ENCODE measurements at regions not wholly inside any gene's neighbourhood (a gene's known extent, or its start where the extent isn't known, plus 50 kb on each side); places are given as distances from the start of the nearest gene placed in this dataset.

GRCh38 chr10:36629476-36629875 is 495.9 kb upstream of the ANKRD30A start:
- DNase-seq (ENCODE audit: low read depth) = no peak

GRCh38 chr10:36624551-36625100 is 500.8 kb upstream of the ANKRD30A start:
- DNase-seq (ENCODE audit: low read depth) = no peak

GRCh38 chr10:36621346-36621745 is 504.1 kb upstream of the ANKRD30A start:
- DNase-seq (ENCODE audit: low read depth) = peak; percentile 30

GRCh38 chr10:36612436-36612835 is 513.0 kb upstream of the ANKRD30A start:
- DNase-seq (ENCODE audit: low read depth) = no peak

- DNase-seq (ENCODE audit: low read depth) = peak; percentile 24
Measured at GRCh38 chr10:36608866-36609265, 516.5 kb upstream of the ANKRD30A start.

GRCh38 chr10:36608251-36608650 is 517.1 kb upstream of the ANKRD30A start:
- peak; percentile 91 for DNase-seq (ENCODE audit: low read depth)

- DNase-seq (ENCODE audit: low read depth) = peak; percentile 6
Measured at GRCh38 chr10:36606234-36606839, 519.1 kb upstream of the ANKRD30A start.

- DNase-seq (ENCODE audit: low read depth) = no peak
Measured at GRCh38 chr10:36604316-36604715, 521.1 kb upstream of the ANKRD30A start.

GRCh38 chr10:36603688-36604087 is 521.7 kb upstream of the ANKRD30A start:
- DNase-seq (ENCODE audit: low read depth) = no peak

GRCh38 chr10:36602374-36602773 is 523.0 kb upstream of the ANKRD30A start:
- DNase-seq (ENCODE audit: low read depth) = peak; percentile 64

- DNase-seq (ENCODE audit: low read depth) = no peak
Measured at GRCh38 chr10:36597756-36598320, 527.6 kb upstream of the ANKRD30A start.

- no peak for DNase-seq (ENCODE audit: low read depth)
Measured at GRCh38 chr10:36592964-36593363, 532.4 kb upstream of the ANKRD30A start.

GRCh38 chr10:36591436-36591835 is 534.0 kb upstream of the ANKRD30A start:
- no peak for DNase-seq (ENCODE audit: low read depth)

- no peak for DNase-seq (ENCODE audit: low read depth)
Measured at GRCh38 chr10:36583690-36584089, 541.7 kb upstream of the ANKRD30A start.

GRCh38 chr10:36581237-36581636 is 544.2 kb upstream of the ANKRD30A start:
- DNase-seq (ENCODE audit: low read depth) = no peak

- DNase-seq (ENCODE audit: low read depth) = peak; percentile 91
Measured at GRCh38 chr10:36578306-36578705, 547.1 kb upstream of the ANKRD30A start.

- no peak for DNase-seq (ENCODE audit: low read depth)
Measured at GRCh38 chr10:36577126-36577525, 548.3 kb upstream of the ANKRD30A start.

- DNase-seq (ENCODE audit: low read depth) = peak; percentile 90
Measured at GRCh38 chr10:36574207-36574606, 551.2 kb upstream of the ANKRD30A start.

- DNase-seq (ENCODE audit: low read depth) = no peak
Measured at GRCh38 chr10:36573246-36573645, 552.2 kb upstream of the ANKRD30A start.

GRCh38 chr10:36564433-36564832 is 561.0 kb upstream of the ANKRD30A start:
- DNase-seq (ENCODE audit: low read depth) = no peak

- peak; percentile 64 for DNase-seq (ENCODE audit: low read depth)
Measured at GRCh38 chr10:36559412-36560400, 565.7 kb upstream of the ANKRD30A start.

GRCh38 chr10:36556468-36556867 is 568.9 kb upstream of the ANKRD30A start:
- DNase-seq (ENCODE audit: low read depth) = no peak

GRCh38 chr10:36555036-36555435 is 570.4 kb upstream of the ANKRD30A start:
- no peak for DNase-seq (ENCODE audit: low read depth)
